T-cell (primary cell): ENCODE measurements at regions not wholly inside any gene's neighbourhood (a gene's known extent, or its start where the extent isn't known, plus 50 kb on each side); places are given as distances from the start of the nearest gene placed in this dataset.

Experiments
- ATAC-seq, 4 experiments: fragments of 200-7000 bp in 3 of 4; fragments of 150-1000 bp in 1 of 4; cut with Tn5 transposase; replicated peaks in 1 of 4; 1 replicate in 3 of 4; 2 replicates in 1 of 4; pipeline ENCODE4 v1.10.0; 2021; ENCODE audit warnings: moderate library complexity in 3 of 4, mild to moderate bottlenecking in 2 of 4, moderate number of reproducible peaks in 1 of 4
- CTCF ChIA-PET, 2 donors: fragments of 300-600 bp; sonication (Branson Sonifier 250); formaldehyde crosslinking; loops; one replicate each; lab custom pipeline; 2022; ENCODE audit warnings: antibody characterized with exemption in 2 of 2; lab: Charles Lee
- POLR2A ChIA-PET, 2 donors: fragments of 300-600 bp; sonication (Branson Sonifier 250); formaldehyde crosslinking; loops; one replicate each; lab custom pipeline; 2022; ENCODE audit warnings: antibody characterized with exemption in 2 of 2; lab: Charles Lee
- DNase-seq, 35 experiments: peaks; one replicate each; pipeline versions ENCODE4 v3.0.0 to v3.0.0-alpha.2; 2013 to 2023
- H3K27ac ChIP-seq: one replicate; pipeline ENCODE4 v1.5.1; 2013; ENCODE audit warnings: low read length
- H3K27me3 ChIP-seq, 2 experiments: replicated peaks in 1 of 2; 1 replicate in 1 of 2; 2 replicates in 1 of 2; pipeline versions ENCODE4 v1.6.1 to v1.7.0; 2013; ENCODE audit warnings: low read length in 1 of 2, mixed read lengths in 1 of 2; ENCODE audit not compliant: control insufficient read depth in 2 of 2, insufficient read depth in 2 of 2; ENCODE audit errors: extremely low read depth in 1 of 2
- H3K36me3 ChIP-seq, 2 donors: 1 replicate in 1 of 2; 2 replicates in 1 of 2; pipeline versions ENCODE4 v1.6.1 to v1.7.0; 2013; ENCODE audit warnings: low read length in 1 of 2; ENCODE audit not compliant: control insufficient read depth in 2 of 2, insufficient read depth in 1 of 2; ENCODE audit errors: extremely low read depth in 1 of 2
- H3K4me1 ChIP-seq, 2 experiments: 1 replicate in 1 of 2; 2 replicates in 1 of 2; pipeline versions ENCODE4 v1.6.1 to v1.7.0; 2013; ENCODE audit warnings: low read length in 2 of 2, mixed read lengths in 1 of 2; ENCODE audit not compliant: insufficient read depth in 2 of 2, control insufficient read depth in 1 of 2; ENCODE audit errors: extremely low read depth in 1 of 2
- H3K4me3 ChIP-seq, 2 donors: 1 replicate in 1 of 2; 2 replicates in 1 of 2; pipeline versions ENCODE4 v1.5.1 to v1.7.0; 2013; ENCODE audit warnings: mild to moderate bottlenecking in 2 of 2, low read length in 1 of 2, moderate library complexity in 1 of 2; ENCODE audit not compliant: control insufficient read depth in 1 of 2; ENCODE audit errors: extremely low read depth in 1 of 2
- H3K9me3 ChIP-seq: 2 replicates; pipeline ENCODE4 v1.7.0; 2013
- H3K27ac Mint-ChIP-seq, 2 donors: one replicate each; pipeline ENCODE4 v1.8.0; 2020 to 2021; ENCODE audit warnings: mild to moderate bottlenecking in 2 of 2, mixed read lengths in 2 of 2
- H3K27me3 Mint-ChIP-seq, 2 donors: one replicate each; pipeline ENCODE4 v1.8.0; 2021 to 2022; ENCODE audit warnings: mixed read lengths in 2 of 2
- H3K36me3 Mint-ChIP-seq: one replicate; pipeline ENCODE4 v1.8.0; 2021; ENCODE audit warnings: mixed read lengths
- H3K4me1 Mint-ChIP-seq, 3 donors: one replicate each; pipeline ENCODE4 v1.8.0; 2020 to 2022; ENCODE audit warnings: mixed read lengths in 3 of 3, mild to moderate bottlenecking in 1 of 3
- H3K4me3 Mint-ChIP-seq, 3 donors: one replicate each; pipeline ENCODE4 v1.8.0; 2020 to 2022; ENCODE audit warnings: mild to moderate bottlenecking in 3 of 3, mixed read lengths in 3 of 3, moderate library complexity in 3 of 3
- H3K9me3 Mint-ChIP-seq, 3 donors: one replicate each; pipeline ENCODE4 v1.8.0; 2020 to 2022; ENCODE audit warnings: mixed read lengths in 3 of 3
- WGBS: methylation state at CpG from one replicate; pipeline ENCODE4 v1.1.5; 2013; ENCODE audit warnings: missing lambda C conversion rate; ENCODE audit not compliant: insufficient coverage; 5-methylcytosine and 5-hydroxymethylcytosine counted together

DNA sequence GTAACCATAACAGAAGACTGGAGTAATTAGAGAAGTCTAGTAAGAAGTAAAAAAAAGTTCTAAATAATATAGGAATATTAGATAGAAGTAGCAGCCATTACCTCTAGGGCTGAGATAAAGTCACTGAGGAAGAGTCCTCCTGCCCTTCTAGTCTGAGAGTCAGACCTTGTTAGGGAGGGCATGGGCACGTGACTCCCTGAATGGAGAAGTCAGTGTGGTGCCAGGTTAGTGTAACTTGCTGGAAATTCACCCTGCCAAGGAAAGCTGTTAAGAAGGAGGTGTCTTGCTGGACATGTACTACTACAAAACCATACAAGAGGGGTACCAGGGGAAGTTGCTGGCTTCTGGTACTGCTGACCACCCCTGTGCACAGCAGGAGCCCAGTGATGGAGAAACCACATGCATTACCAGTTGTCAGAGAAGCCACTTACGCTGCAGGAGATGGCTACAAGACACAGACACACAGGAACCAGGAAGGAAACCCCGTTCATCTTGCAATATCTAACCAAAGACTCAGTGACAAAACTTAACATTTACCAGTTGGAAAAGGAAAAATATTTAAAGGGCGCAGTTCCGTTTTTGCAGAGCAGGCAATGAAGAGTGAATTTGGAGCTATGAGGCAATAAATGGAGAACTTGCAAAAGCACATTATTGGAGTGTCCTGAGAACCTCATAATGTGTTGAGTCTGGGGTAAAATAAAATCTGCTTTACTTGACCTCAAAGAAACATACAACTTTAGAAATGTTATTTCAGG, 77.2 kb upstream of the TLK1 start:
- no peaks in the 10 kb centered on the region for H3K4me1 ChIP-seq
- CTCF ChIA-PET, result interaction anchor here in 1 of 2 donors (0.6 kb wide), 1 partner anchor 78 kb away, joined by 5 read pairs; no protein-coding TSS in a partner anchor
- no peak overlapping the region for H3K27ac ChIP-seq
- H3K4me1 Mint-ChIP-seq, result peaks cover 9 to 18% (median 10%) of the 10 kb centered on the region in 3 donors
- no peak overlapping the region for H3K4me3 Mint-ChIP-seq
- DNase-seq (no peak), ATAC-seq (no peak)
- peaks cover 0 to 4% of the 10 kb centered on the region in 2 donors for H3K36me3 ChIP-seq
- 83% methylated on average over 1 of the region's 5 CpGs for WGBS
- H3K4me3 ChIP-seq, result no peak overlapping the region
- peaks cover 0 to 4% of the 10 kb centered on the region in 2 donors for H3K27me3 Mint-ChIP-seq
- H3K36me3 Mint-ChIP-seq, result no peaks in the 10 kb centered on the region
- no peaks in the 10 kb centered on the region for H3K9me3 Mint-ChIP-seq
- H3K27ac Mint-ChIP-seq, result no peak overlapping the region
- peaks cover 0 to 4% of the 10 kb centered on the region in 2 experiments for H3K27me3 ChIP-seq
- POLR2A ChIA-PET, result no interaction called here
- H3K9me3 ChIP-seq, result no peaks in the 10 kb centered on the region

DNA sequence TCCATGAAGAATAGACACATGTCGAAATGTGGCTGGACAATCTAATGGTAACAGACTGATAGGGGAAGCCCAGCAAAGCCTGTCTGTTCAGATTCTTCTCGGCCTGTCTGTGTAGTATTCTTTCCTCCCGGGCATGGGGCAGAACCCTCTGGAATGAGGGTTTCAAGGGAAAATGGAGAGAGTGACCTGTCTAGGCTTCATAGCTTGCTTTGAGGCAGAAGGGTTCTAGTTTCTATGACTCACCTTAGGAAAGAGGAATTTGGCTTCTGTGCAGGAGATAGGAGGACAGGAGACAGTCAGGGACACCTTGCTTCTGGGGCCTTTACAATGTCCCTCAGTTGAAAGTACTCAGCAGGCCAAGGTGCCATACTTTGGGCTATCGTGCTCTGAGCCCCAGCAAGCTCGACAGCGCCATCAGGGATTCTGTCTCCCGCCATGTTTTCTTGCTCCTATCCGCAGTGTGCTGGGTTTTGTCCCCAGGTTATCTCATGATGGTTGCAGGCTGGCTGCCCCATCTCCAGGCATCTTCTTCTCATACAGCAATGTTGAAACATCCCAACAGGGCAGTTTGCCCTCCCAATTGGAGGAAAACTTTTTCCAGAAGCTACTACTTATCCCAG, 74.7 kb upstream of the TLK1 start:
- Mint-ChIP-seq H3K4me3 (no peak overlapping the region), H3K27me3 (peaks cover 0 to 4% of the 10 kb centered on the region in 2 donors), H3K27ac (no peak overlapping the region), H3K9me3 (no peaks in the 10 kb centered on the region), H3K36me3 (no peaks in the 10 kb centered on the region), H3K4me1 (peaks cover 9 to 18% (median 10%) of the 10 kb centered on the region in 3 donors)
- no peak overlapping the region for H3K27ac ChIP-seq
- peaks cover 0 to 4% of the 10 kb centered on the region in 2 donors for H3K36me3 ChIP-seq
- no peaks in the 10 kb centered on the region for H3K9me3 ChIP-seq
- ChIA-PET POLR2A (no interaction called here), CTCF (interaction anchor here in 1 of 2 donors (0.5 kb wide), 1 partner anchor 21 kb away, joined by 3 read pairs; no protein-coding TSS in a partner anchor)
- H3K4me3 ChIP-seq, result no peak overlapping the region
- 95% methylated on average over 5 of the region's 8 CpGs for WGBS
- ATAC-seq (no peak), DNase-seq (no peak)
- H3K27me3 ChIP-seq, result peaks cover 0 to 4% of the 10 kb centered on the region in 2 experiments
- H3K4me1 ChIP-seq, result no peaks in the 10 kb centered on the region

DNA sequence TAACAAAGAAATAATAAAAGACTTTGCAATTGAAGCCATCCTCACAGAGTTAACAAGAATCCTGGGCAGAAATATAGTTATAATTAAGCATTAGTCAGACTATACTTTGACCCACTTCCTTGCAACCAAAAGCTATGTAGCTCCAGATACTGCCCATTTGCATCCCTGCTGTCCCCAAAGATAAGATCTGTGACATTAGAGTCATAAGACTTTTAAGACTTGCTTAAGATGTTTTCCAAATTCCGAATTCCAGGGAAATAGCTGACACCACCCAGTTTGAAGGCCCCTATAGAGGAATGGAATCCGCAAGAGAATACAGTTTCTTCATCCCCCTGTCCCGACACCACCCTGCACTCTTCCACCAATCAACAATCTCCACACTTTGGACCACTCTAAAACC, 69.5 kb upstream of the TLK1 start:
- DNase-seq, result no peak
- Mint-ChIP-seq H3K9me3 (no peaks in the 10 kb centered on the region), H3K27ac (no peak overlapping the region), H3K36me3 (no peaks in the 10 kb centered on the region), H3K27me3 (peaks cover 0 to under 1% of the 10 kb centered on the region in 2 donors), H3K4me3 (no peak overlapping the region), H3K4me1 (no peaks in the 10 kb centered on the region)
- POLR2A ChIA-PET, result no interaction called here
- ATAC-seq, result no peak
- H3K36me3 ChIP-seq, result no peaks in the 10 kb centered on the region
- no peaks in the 10 kb centered on the region for H3K4me1 ChIP-seq
- no peak overlapping the region for H3K27ac ChIP-seq
- no peak overlapping the region for H3K4me3 ChIP-seq
- CTCF ChIA-PET, result interaction anchor here in 1 of 2 donors (0.5 kb wide), 1 partner anchor 169 kb away, joined by 4 read pairs; no protein-coding TSS in a partner anchor
- WGBS, result 86% methylated on average over 2 of the region's 3 CpGs
- no peaks in the 10 kb centered on the region for H3K9me3 ChIP-seq
- H3K27me3 ChIP-seq, result no peaks in the 10 kb centered on the region

DNA sequence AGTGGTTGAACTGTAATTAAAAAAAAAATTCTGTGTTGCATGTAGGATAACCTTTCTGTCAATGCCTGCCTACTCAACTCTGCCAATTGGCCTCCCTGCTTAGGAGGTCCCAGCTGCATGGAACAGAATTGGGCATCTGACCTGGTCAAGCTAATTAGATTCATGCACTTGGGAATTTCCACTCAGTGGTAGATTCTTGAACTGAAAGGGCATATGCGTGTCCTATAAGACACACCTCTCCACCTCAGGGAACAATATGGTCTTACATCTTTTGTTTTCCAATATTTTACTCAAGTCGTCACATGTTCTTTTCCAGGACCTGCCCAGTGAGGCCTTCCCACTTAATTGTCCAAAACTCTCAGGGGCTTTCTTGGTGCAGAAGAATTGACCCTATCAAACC, 68.1 kb upstream of the TLK1 start:
- Histone ChIP-seq H3K9me3 (no peaks in the 10 kb centered on the region), H3K4me3 (no peak overlapping the region), H3K27me3 (no peaks in the 10 kb centered on the region), H3K4me1 (no peaks in the 10 kb centered on the region), H3K27ac (no peak overlapping the region), H3K36me3 (no peaks in the 10 kb centered on the region)
- DNase-seq, result no peak
- WGBS, result 100% methylated on average over 1 of the region's 2 CpGs
- H3K9me3 Mint-ChIP-seq, result no peaks in the 10 kb centered on the region
- CTCF ChIA-PET, result interaction anchor here in 1 of 2 donors (0.6 kb wide), 1 partner anchor 214 kb away, joined by 3 read pairs; no protein-coding TSS in a partner anchor
- no peak overlapping the region for H3K4me3 Mint-ChIP-seq
- no peaks in the 10 kb centered on the region for H3K4me1 Mint-ChIP-seq
- H3K27me3 Mint-ChIP-seq, result peaks cover 0 to 5% of the 10 kb centered on the region in 2 donors
- H3K36me3 Mint-ChIP-seq, result no peaks in the 10 kb centered on the region
- H3K27ac Mint-ChIP-seq, result no peak overlapping the region
- no peak for ATAC-seq
- POLR2A ChIA-PET, result no interaction called here

DNA sequence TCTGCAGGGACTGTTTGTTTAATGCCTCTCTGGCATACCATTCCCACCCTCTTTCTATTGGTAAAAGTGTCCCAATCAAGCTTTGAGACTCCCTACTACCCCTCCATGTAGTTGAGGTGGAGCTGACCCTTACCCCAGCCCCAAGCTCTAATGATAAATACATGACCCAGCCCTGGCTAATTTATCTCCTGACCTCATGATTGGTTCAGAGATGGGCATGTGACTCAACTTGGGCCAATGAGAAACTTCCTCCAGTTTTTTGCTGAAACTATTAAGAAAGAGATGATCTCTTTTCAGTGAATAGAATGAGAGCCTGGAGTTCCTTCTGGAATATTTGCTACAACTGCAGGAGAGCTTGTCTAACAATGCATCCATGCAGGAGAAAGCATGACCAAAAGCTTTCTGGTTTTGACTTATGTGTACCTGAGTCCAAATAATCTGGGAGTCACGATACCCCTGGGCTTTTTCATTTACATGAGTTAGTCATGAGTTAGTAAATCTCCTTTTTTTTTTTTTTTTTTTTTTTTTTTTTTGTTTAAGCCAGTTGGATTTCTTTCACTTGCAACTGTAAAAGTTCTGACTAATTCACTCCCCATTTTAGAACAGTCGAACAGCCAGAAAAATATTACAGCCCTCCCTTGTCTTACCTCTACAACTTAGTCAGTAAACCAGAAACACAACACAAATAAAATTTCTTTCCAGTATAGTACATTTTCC, 66.5 kb upstream of the TLK1 start:
- H3K36me3 ChIP-seq, result no peaks in the 10 kb centered on the region
- Mint-ChIP-seq H3K4me3 (no peak overlapping the region), H3K27ac (no peak overlapping the region), H3K36me3 (no peaks in the 10 kb centered on the region), H3K9me3 (no peaks in the 10 kb centered on the region), H3K27me3 (peaks cover 0 to 5% of the 10 kb centered on the region in 2 donors), H3K4me1 (no peaks in the 10 kb centered on the region)
- no peak overlapping the region for H3K27ac ChIP-seq
- no peaks in the 10 kb centered on the region for H3K9me3 ChIP-seq
- no peaks in the 10 kb centered on the region for H3K27me3 ChIP-seq
- CTCF ChIA-PET, result no interaction called here
- H3K4me1 ChIP-seq, result no peaks in the 10 kb centered on the region
- WGBS, result 100% methylated on average over 1 of the region's 2 CpGs
- H3K4me3 ChIP-seq, result no peak overlapping the region
- DNase-seq (no peak), ATAC-seq (no peak)
- POLR2A ChIA-PET, result interaction anchor here in 1 of 2 donors (0.6 kb wide), 1 partner anchor 53 kb away, joined by 6 read pairs; no protein-coding TSS in a partner anchor

DNA sequence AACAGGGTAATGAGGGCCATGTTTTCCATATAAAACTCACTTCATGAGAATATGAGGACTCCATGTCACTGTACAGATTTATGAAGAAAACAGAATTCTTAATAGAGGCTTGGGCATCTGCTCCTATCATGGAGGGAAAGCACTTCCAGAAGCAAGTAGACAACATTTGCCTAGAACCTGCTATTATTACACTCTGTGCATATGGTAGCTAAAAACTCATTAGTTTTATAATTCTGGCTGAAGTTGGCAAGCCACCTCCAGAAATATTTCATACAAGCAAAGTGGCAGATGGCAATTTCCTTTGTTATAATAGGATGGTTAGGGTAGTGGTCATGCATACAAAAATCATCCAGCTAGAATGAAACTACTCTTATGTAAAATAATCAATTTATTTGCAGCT, 65.8 kb upstream of the TLK1 start:
- ChIA-PET CTCF (no interaction called here), POLR2A (no interaction called here)
- Histone ChIP-seq H3K9me3 (no peaks in the 10 kb centered on the region), H3K4me3 (no peak overlapping the region), H3K4me1 (no peaks in the 10 kb centered on the region), H3K27ac (no peak overlapping the region), H3K36me3 (no peaks in the 10 kb centered on the region), H3K27me3 (no peaks in the 10 kb centered on the region)
- H3K4me3 Mint-ChIP-seq, result no peak overlapping the region
- no peaks in the 10 kb centered on the region for H3K9me3 Mint-ChIP-seq
- H3K36me3 Mint-ChIP-seq, result no peaks in the 10 kb centered on the region
- H3K27ac Mint-ChIP-seq, result no peak overlapping the region
- ATAC-seq, result no peak
- DNase-seq, result no peak
- peaks cover 0 to 5% of the 10 kb centered on the region in 2 donors for H3K27me3 Mint-ChIP-seq
- H3K4me1 Mint-ChIP-seq, result no peaks in the 10 kb centered on the region
